Karpas-422 (cell line): ENCODE measurements at regions not wholly inside any gene's neighbourhood (a gene's known extent, or its start where the extent isn't known, plus 50 kb on each side); places are given as distances from the start of the nearest gene placed in this dataset.

Experiments
- DNase-seq: peaks from one replicate; pipeline ENCODE4 v3.0.0-alpha.2; 2015
- H2AFZ ChIP-seq: fragments of 200-600 bp; sonication (generic); 2 replicates; pipeline ENCODE4 v1.6.1; 2014; ENCODE audit warnings: antibody characterized with exemption, low read length, mixed read lengths
- H3K27ac ChIP-seq: fragments of 200-600 bp; sonication (generic); 2 replicates; pipeline ENCODE4 v1.5.1; 2014; ENCODE audit warnings: mild to moderate bottlenecking, low read length, moderate library complexity
- H3K27me3 ChIP-seq: fragments of 200-600 bp; sonication (generic); 2 replicates; pipeline ENCODE4 v1.6.1; 2014; ENCODE audit warnings: low read length, mixed read lengths
- H3K36me3 ChIP-seq: fragments of 200-600 bp; sonication (generic); 2 replicates; pipeline ENCODE4 v1.6.1; 2014; ENCODE audit warnings: low read length, mixed read lengths; ENCODE audit not compliant: insufficient read depth
- H3K4me1 ChIP-seq: fragments of 200-600 bp; sonication (generic); 2 replicates; pipeline ENCODE4 v1.6.1; 2014; ENCODE audit warnings: mild to moderate bottlenecking, low read length, mixed read lengths
- H3K4me2 ChIP-seq: fragments of 200-600 bp; sonication (generic); 2 replicates; pipeline ENCODE4 v1.6.1; 2014; ENCODE audit warnings: low read length, low read depth, mild to moderate bottlenecking; ENCODE audit not compliant: poor library complexity, severe bottlenecking
- H3K4me3 ChIP-seq: fragments of 200-600 bp; sonication (generic); 2 replicates; pipeline ENCODE4 v1.5.1; 2014; ENCODE audit warnings: mild to moderate bottlenecking, antibody characterized with exemption, low read length, mixed read lengths
- H3K79me2 ChIP-seq: fragments of 200-600 bp; sonication (generic); 2 replicates; pipeline ENCODE4 v1.6.1; 2014; ENCODE audit warnings: mild to moderate bottlenecking, low read length, mixed read lengths
- H3K9ac ChIP-seq: fragments of 200-600 bp; sonication (generic); 2 replicates; pipeline ENCODE4 v1.6.0; 2014; ENCODE audit warnings: low read length
- H3K9me2 ChIP-seq: fragments of 200-600 bp; sonication (generic), shearing (Covaris generic); replicated peaks from 2 replicates; pipeline ENCODE4 v1.6.0; 2014; ENCODE audit warnings: mild to moderate bottlenecking, low read length, moderate library complexity; ENCODE audit not compliant: insufficient read depth
- H3K9me3 ChIP-seq: fragments of 300-700, 200-600 bp; sonication (generic); 2 replicates; pipeline ENCODE4 v1.6.1; 2014; ENCODE audit warnings: low read length, mixed read lengths
- H4K20me1 ChIP-seq: fragments of 200-600 bp; sonication (generic); 2 replicates; pipeline ENCODE4 v1.6.1; 2014; ENCODE audit warnings: mild to moderate bottlenecking, antibody characterized with exemption, low read length, low read depth; ENCODE audit not compliant: insufficient read depth

DNA sequence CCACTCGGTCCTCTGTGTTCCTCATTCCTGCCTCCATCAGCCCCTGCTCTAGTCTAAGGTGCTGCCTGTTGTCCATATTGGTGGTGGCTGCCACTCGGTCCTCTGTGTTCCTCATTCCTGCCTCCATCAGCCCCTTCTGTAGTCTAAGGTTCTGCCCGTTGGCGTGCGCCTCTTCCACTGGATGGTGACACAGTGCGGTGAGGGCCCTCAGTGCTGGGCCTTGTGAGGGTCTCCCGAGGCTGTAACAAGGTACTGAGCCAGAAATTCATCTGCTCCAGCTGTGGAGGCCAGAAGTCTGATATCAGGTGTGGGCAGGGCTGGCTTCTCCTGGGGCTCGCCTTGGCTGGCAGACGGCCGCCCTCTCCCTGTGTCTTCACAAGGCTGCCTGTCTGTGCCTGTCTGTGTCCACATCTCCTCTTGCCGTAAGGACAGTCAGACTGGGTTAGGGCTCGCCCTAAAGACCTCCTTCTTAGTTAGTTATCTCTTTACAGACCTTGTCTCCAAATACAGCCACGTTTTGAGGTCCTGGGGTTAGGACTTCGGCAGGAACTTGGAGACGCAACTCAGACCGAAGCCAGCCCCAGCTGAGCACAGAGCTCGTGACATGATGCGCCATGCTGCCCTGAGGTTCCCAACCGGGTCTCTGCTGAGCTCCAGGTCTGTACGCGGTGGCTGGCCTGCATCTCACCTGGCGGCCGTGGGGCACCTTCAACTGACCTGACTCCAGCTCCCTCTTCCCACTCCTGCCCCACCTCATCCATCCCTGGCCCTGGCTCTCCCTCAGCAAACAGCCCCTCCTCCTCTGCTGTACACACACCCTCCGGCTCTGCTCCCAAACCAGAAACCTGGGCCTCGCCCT is 181.4 kb upstream of the SHH start:
- DNase-seq, result no peak
- no peaks in the 10 kb centered on the region for H3K4me1 ChIP-seq

DNA sequence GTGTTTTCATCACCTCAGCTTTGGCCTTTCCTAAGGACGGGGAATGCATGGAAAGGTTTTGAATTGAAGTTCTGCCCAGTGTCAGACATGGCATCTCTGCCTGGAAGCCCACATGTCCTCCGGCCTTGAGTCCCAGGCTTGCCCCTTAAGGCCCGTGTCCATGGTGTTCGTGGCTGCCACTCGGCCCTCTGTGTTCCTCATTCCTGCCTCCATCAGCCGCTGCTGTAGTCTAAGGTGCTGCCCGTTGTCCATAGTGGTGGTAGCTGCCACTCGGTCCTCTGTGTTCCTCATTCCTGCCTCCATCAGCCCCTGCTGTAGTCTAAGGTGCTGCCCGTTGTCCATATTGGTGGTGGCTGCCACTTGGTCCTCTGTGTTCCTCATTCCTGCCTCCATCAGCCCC is 180.7 kb upstream of the SHH start:
- no peak overlapping the region for H3K4me2 ChIP-seq
- no peaks in the 10 kb centered on the region for H3K36me3 ChIP-seq
- H3K9ac ChIP-seq, result no peak overlapping the region
- H3K9me3 ChIP-seq, result no peaks in the 10 kb centered on the region
- H2AFZ ChIP-seq, result no peak overlapping the region
- no peak for DNase-seq
- H3K9me2 ChIP-seq, result no peaks in the 10 kb centered on the region
- no peak overlapping the region for H3K27ac ChIP-seq
- H3K79me2 ChIP-seq, result no peaks in the 10 kb centered on the region
- H3K27me3 ChIP-seq, result no peaks in the 10 kb centered on the region
- H3K4me1 ChIP-seq, result no peaks in the 10 kb centered on the region
- no peaks in the 10 kb centered on the region for H4K20me1 ChIP-seq
- no peak overlapping the region for H3K4me3 ChIP-seq

More for the DNA sequence above, 181.4 kb upstream of the SHH start:
- Histone ChIP-seq H3K4me2 (no peak overlapping the region), H3K4me3 (no peak overlapping the region), H3K36me3 (no peaks in the 10 kb centered on the region), H2AFZ (no peak overlapping the region), H3K9me3 (no peaks in the 10 kb centered on the region), H4K20me1 (no peaks in the 10 kb centered on the region), H3K9me2 (no peaks in the 10 kb centered on the region), H3K27ac (no peak overlapping the region), H3K79me2 (no peaks in the 10 kb centered on the region), H3K9ac (no peak overlapping the region), H3K27me3 (no peaks in the 10 kb centered on the region)

GRCh38 chr7:155992538-155992937 is 180.3 kb upstream of the SHH start:
- Histone ChIP-seq H2AFZ (no peak overlapping the region), H3K79me2 (no peaks in the 10 kb centered on the region), H3K4me2 (no peak overlapping the region), H3K36me3 (no peaks in the 10 kb centered on the region), H3K9ac (no peak overlapping the region), H3K27ac (no peak overlapping the region), H3K9me2 (no peaks in the 10 kb centered on the region), H4K20me1 (no peaks in the 10 kb centered on the region), H3K4me1 (no peaks in the 10 kb centered on the region), H3K4me3 (no peak overlapping the region), H3K9me3 (no peaks in the 10 kb centered on the region), H3K27me3 (no peaks in the 10 kb centered on the region)
- no peak for DNase-seq

GRCh38 chr7:155992107-155992506 is 179.8 kb upstream of the SHH start:
- Histone ChIP-seq H4K20me1 (no peaks in the 10 kb centered on the region), H3K4me1 (no peaks in the 10 kb centered on the region), H3K9ac (no peak overlapping the region), H3K9me2 (no peaks in the 10 kb centered on the region), H3K27me3 (no peaks in the 10 kb centered on the region), H3K9me3 (no peaks in the 10 kb centered on the region), H3K4me3 (no peak overlapping the region), H2AFZ (no peak overlapping the region), H3K4me2 (no peak overlapping the region), H3K27ac (no peak overlapping the region), H3K79me2 (no peaks in the 10 kb centered on the region), H3K36me3 (no peaks in the 10 kb centered on the region)
- DNase-seq, result no peak

DNA sequence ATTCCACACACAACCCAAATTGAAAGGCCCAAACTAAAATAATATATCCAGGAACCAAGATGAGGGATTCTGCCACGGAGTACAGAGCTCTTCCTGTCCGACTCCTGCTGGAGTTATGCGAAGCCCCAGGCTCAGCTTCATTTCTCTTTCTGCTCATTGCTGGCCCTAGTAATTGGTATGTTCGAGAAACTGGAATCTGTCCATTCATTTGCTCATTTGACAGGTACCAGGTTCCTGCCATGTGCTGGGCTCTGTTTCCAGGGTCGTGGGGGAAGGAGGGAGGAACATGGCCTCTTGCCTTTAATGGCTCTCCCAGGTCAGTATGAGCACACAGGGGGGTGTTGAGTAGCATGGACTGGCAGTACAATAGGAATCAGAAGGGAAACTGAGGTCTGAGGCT is 179.2 kb upstream of the SHH start:
- Histone ChIP-seq H3K4me2 (no peak overlapping the region), H3K9me3 (no peaks in the 10 kb centered on the region), H3K9ac (no peak overlapping the region), H3K4me3 (no peak overlapping the region), H3K27me3 (no peaks in the 10 kb centered on the region), H3K27ac (no peak overlapping the region), H3K79me2 (no peaks in the 10 kb centered on the region), H3K36me3 (no peaks in the 10 kb centered on the region), H2AFZ (no peak overlapping the region), H3K4me1 (no peaks in the 10 kb centered on the region), H3K9me2 (no peaks in the 10 kb centered on the region), H4K20me1 (no peaks in the 10 kb centered on the region)
- no peak for DNase-seq

GRCh38 chr7:155988416-155988815 is 176.2 kb upstream of the SHH start:
- H3K9ac ChIP-seq, result no peak overlapping the region
- H2AFZ ChIP-seq, result no peak overlapping the region
- no peaks in the 10 kb centered on the region for H4K20me1 ChIP-seq
- no peaks in the 10 kb centered on the region for H3K4me1 ChIP-seq
- H3K4me2 ChIP-seq, result no peak overlapping the region
- H3K27me3 ChIP-seq, result no peaks in the 10 kb centered on the region
- DNase-seq, result no peak
- no peak overlapping the region for H3K4me3 ChIP-seq
- no peaks in the 10 kb centered on the region for H3K9me3 ChIP-seq
- H3K9me2 ChIP-seq, result no peaks in the 10 kb centered on the region
- H3K79me2 ChIP-seq, result no peaks in the 10 kb centered on the region
- no peak overlapping the region for H3K27ac ChIP-seq
- no peaks in the 10 kb centered on the region for H3K36me3 ChIP-seq

GRCh38 chr7:155987681-155988235 is 175.5 kb upstream of the SHH start:
- Histone ChIP-seq H3K4me3 (no peak overlapping the region), H3K4me1 (no peaks in the 10 kb centered on the region), H3K36me3 (no peaks in the 10 kb centered on the region), H4K20me1 (no peaks in the 10 kb centered on the region), H3K9me2 (no peaks in the 10 kb centered on the region), H3K79me2 (no peaks in the 10 kb centered on the region), H3K9ac (no peak overlapping the region), H3K4me2 (no peak overlapping the region), H3K27me3 (no peaks in the 10 kb centered on the region), H3K9me3 (no peaks in the 10 kb centered on the region), H3K27ac (no peak overlapping the region), H2AFZ (no peak overlapping the region)
- DNase-seq, result no peak

GRCh38 chr7:155986497-155987160 is 174.4 kb upstream of the SHH start:
- no peak for DNase-seq
- H4K20me1 ChIP-seq, result no peaks in the 10 kb centered on the region
- no peaks in the 10 kb centered on the region for H3K27me3 ChIP-seq
- H2AFZ ChIP-seq, result no peak overlapping the region
- H3K9ac ChIP-seq, result no peak overlapping the region
- H3K9me3 ChIP-seq, result no peaks in the 10 kb centered on the region
- no peaks in the 10 kb centered on the region for H3K79me2 ChIP-seq
- H3K27ac ChIP-seq, result no peak overlapping the region
- H3K9me2 ChIP-seq, result no peaks in the 10 kb centered on the region
- no peak overlapping the region for H3K4me2 ChIP-seq
- no peaks in the 10 kb centered on the region for H3K4me1 ChIP-seq
- H3K4me3 ChIP-seq, result no peak overlapping the region
- H3K36me3 ChIP-seq, result no peaks in the 10 kb centered on the region
